ENCODE measurements at regions not wholly inside any gene's neighbourhood (a gene's known extent, or its start where the extent isn't known, plus 50 kb on each side); places are given as distances from the start of the nearest gene placed in this dataset.
A peak's percentile ranks its signal among the peaks of the same experiment; 100 is the strongest.

- H3K27ac ChIP-seq (ENCODE audit: low read depth in 1 of 2, low read length in 2 of 2) = no peak overlapping the region
- H3K27me3 ChIP-seq (ENCODE audit: control insufficient read depth in 1 of 2, insufficient read depth in 2 of 2, low read length in 1 of 2) = no peaks in the 10 kb centered on the region
- ATAC-seq (ENCODE audit: low FRiP score) (no peak), DNase-seq (no peak)
- H3K9me3 ChIP-seq (ENCODE audit: control insufficient read depth, low read length) = no peaks in the 10 kb centered on the region
- H3K4me3 ChIP-seq (ENCODE audit: low read length in 2 of 2) = no peak overlapping the region
- intact Hi-C loops (cut with DNase I) = no loop called here
- no peaks in the 10 kb centered on the region for H3K36me3 ChIP-seq (ENCODE audit: control insufficient read depth in 1 of 2, insufficient read depth in 2 of 2, low read length in 1 of 2)
- 9 to 21% methylated on average over 1 of the region's 1 CpG for WGBS, 2 donors
- no peaks in the 10 kb centered on the region for H3K4me1 ChIP-seq (ENCODE audit: control insufficient read depth in 1 of 2, insufficient read depth in 2 of 2, low read length in 2 of 2)
These were observed 291.8 kb downstream of the IDS start for GRCh38 chrX:149213264-149213663.

DNA sequence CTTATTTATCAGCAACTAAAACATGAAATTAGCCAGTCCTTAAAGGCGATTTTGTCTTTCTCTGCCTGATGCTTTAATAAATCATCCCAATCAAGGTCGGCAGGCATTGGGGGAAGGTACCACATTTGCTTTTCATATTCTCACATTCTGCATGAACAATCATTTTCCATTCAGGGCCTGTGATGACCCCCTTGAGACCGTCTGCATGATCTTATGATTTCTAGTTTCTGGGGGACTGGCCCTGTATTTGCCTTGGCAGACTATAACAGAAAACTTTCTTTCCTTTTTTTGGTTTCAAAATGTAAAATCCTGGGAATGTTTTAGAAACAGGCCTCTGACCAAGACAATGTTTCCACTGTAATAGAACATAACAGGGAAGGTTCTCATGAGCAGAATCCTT is 296.8 kb downstream of the IDS start:
- Histone ChIP-seq H3K27ac (ENCODE audit: low read depth in 1 of 2, low read length in 2 of 2) (no peak overlapping the region), H3K27me3 (ENCODE audit: control insufficient read depth in 1 of 2, insufficient read depth in 2 of 2, low read length in 1 of 2) (peaks cover 0 to 3% of the 10 kb centered on the region in 2 donors), H3K4me1 (ENCODE audit: control insufficient read depth in 1 of 2, insufficient read depth in 2 of 2, low read length in 2 of 2) (no peaks in the 10 kb centered on the region), H3K9me3 (ENCODE audit: control insufficient read depth, low read length) (no peaks in the 10 kb centered on the region), H3K36me3 (ENCODE audit: control insufficient read depth in 1 of 2, insufficient read depth in 2 of 2, low read length in 1 of 2) (no peaks in the 10 kb centered on the region), H3K4me3 (ENCODE audit: low read length in 2 of 2) (no peak overlapping the region)
- no peak for DNase-seq
- ATAC-seq (ENCODE audit: low FRiP score) = no peak
- 16 to 23% methylated on average over 3 of the region's 3 CpGs for WGBS, 2 donors
- intact Hi-C loops (cut with DNase I) = no loop called here

DNA sequence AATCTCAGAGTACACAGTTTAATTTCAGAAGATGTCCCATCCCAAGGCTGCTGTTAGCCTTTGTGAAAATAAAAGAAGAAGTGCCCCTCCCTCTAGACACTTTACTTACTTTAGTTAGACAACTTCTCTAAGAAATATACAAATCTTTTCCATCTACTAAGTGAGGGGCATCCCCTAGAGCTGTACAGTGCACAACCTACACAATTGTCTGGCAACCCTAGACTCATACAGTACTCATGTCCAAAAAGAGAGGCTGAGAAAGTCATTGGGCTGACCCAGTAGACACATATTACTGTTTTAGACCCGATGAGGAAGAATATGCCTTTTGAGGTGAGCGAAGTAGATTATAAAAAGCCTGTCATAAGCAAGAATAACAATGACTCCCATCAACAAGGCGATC is 297.6 kb downstream of the IDS start:
- Histone ChIP-seq H3K27me3 (ENCODE audit: control insufficient read depth in 1 of 2, insufficient read depth in 2 of 2, low read length in 1 of 2) (peaks cover 0 to 3% of the 10 kb centered on the region in 2 donors), H3K9me3 (ENCODE audit: control insufficient read depth, low read length) (no peaks in the 10 kb centered on the region), H3K27ac (ENCODE audit: low read depth in 1 of 2, low read length in 2 of 2) (no peak overlapping the region), H3K4me1 (ENCODE audit: control insufficient read depth in 1 of 2, insufficient read depth in 2 of 2, low read length in 2 of 2) (no peaks in the 10 kb centered on the region), H3K36me3 (ENCODE audit: control insufficient read depth in 1 of 2, insufficient read depth in 2 of 2, low read length in 1 of 2) (no peaks in the 10 kb centered on the region), H3K4me3 (ENCODE audit: low read length in 2 of 2) (no peak overlapping the region)
- ATAC-seq (ENCODE audit: low FRiP score) (no peak), DNase-seq (no peak)
- intact Hi-C loops (cut with DNase I) = no loop called here
- WGBS, 2 donors = 54 to 64% methylated on average over 3 of the region's 3 CpGs

DNA sequence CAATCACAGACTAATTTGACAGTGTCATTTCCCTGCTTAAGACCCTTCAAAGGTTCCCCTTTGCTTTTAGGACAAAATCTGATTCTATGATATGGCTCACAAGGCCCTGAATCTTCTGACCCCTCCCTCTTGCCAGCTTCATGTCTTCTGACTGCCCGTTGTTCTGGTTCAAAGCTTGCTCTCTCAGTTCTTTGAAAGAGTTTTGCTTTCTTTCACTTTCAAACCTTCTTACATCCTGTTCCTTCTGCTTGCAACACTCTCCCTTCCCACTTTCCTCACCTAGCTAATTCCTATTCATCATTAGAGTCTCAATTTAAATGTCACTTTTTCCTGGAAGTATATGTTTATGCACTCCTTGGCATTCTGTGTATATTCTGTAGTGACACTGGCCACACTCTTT is 299.2 kb downstream of the IDS start:
- Histone ChIP-seq H3K4me1 (ENCODE audit: control insufficient read depth in 1 of 2, insufficient read depth in 2 of 2, low read length in 2 of 2) (no peaks in the 10 kb centered on the region), H3K9me3 (ENCODE audit: control insufficient read depth, low read length) (no peaks in the 10 kb centered on the region), H3K4me3 (ENCODE audit: low read length in 2 of 2) (no peak overlapping the region), H3K36me3 (ENCODE audit: control insufficient read depth in 1 of 2, insufficient read depth in 2 of 2, low read length in 1 of 2) (no peaks in the 10 kb centered on the region), H3K27me3 (ENCODE audit: control insufficient read depth in 1 of 2, insufficient read depth in 2 of 2, low read length in 1 of 2) (peaks cover 0 to 3% of the 10 kb centered on the region in 2 donors), H3K27ac (ENCODE audit: low read depth in 1 of 2, low read length in 2 of 2) (no peak overlapping the region)
- ATAC-seq (ENCODE audit: low FRiP score) (no peak), DNase-seq (no peak)
- WGBS, 2 donors = 60 to 77% methylated on average over 1 of the region's 1 CpG
- intact Hi-C loops (cut with DNase I) = no loop called here

- no peak for ATAC-seq (ENCODE audit: low FRiP score)
- no peak for DNase-seq
- H3K4me3 ChIP-seq (ENCODE audit: low read length in 2 of 2) = no peak overlapping the region
- no peaks in the 10 kb centered on the region for H3K4me1 ChIP-seq (ENCODE audit: control insufficient read depth in 1 of 2, insufficient read depth in 2 of 2, low read length in 2 of 2)
- intact Hi-C loops (cut with DNase I) = no loop called here
- no peak overlapping the region for H3K27ac ChIP-seq (ENCODE audit: low read depth in 1 of 2, low read length in 2 of 2)
- peaks cover 0 to 3% of the 10 kb centered on the region in 2 donors for H3K27me3 ChIP-seq (ENCODE audit: control insufficient read depth in 1 of 2, insufficient read depth in 2 of 2, low read length in 1 of 2)
- WGBS, 2 donors = 35 to 41% methylated on average over 3 of the region's 3 CpGs
- no peaks in the 10 kb centered on the region for H3K36me3 ChIP-seq (ENCODE audit: control insufficient read depth in 1 of 2, insufficient read depth in 2 of 2, low read length in 1 of 2)
- H3K9me3 ChIP-seq (ENCODE audit: control insufficient read depth, low read length) = no peaks in the 10 kb centered on the region
These were observed 300.0 kb downstream of the IDS start for GRCh38 chrX:149205081-149205480.

GRCh38 chrX:149199734-149200133 is 305.4 kb downstream of the IDS start:
- ATAC-seq (ENCODE audit: low FRiP score) (no peak), DNase-seq (no peak)
- H3K27ac ChIP-seq (ENCODE audit: low read depth in 1 of 2, low read length in 2 of 2) = no peak overlapping the region
- intact Hi-C loops (cut with DNase I) = no loop called here
- H3K36me3 ChIP-seq (ENCODE audit: control insufficient read depth in 1 of 2, insufficient read depth in 2 of 2, low read length in 1 of 2) = no peaks in the 10 kb centered on the region
- no peak overlapping the region for H3K4me3 ChIP-seq (ENCODE audit: low read length in 2 of 2)
- 84 to 92% methylated on average over 4 of the region's 4 CpGs for WGBS, 2 donors
- H3K27me3 ChIP-seq (ENCODE audit: control insufficient read depth in 1 of 2, insufficient read depth in 2 of 2, low read length in 1 of 2) = no peaks in the 10 kb centered on the region
- H3K4me1 ChIP-seq (ENCODE audit: control insufficient read depth in 1 of 2, insufficient read depth in 2 of 2, low read length in 2 of 2) = no peaks in the 10 kb centered on the region
- no peaks in the 10 kb centered on the region for H3K9me3 ChIP-seq (ENCODE audit: control insufficient read depth, low read length)

DNA sequence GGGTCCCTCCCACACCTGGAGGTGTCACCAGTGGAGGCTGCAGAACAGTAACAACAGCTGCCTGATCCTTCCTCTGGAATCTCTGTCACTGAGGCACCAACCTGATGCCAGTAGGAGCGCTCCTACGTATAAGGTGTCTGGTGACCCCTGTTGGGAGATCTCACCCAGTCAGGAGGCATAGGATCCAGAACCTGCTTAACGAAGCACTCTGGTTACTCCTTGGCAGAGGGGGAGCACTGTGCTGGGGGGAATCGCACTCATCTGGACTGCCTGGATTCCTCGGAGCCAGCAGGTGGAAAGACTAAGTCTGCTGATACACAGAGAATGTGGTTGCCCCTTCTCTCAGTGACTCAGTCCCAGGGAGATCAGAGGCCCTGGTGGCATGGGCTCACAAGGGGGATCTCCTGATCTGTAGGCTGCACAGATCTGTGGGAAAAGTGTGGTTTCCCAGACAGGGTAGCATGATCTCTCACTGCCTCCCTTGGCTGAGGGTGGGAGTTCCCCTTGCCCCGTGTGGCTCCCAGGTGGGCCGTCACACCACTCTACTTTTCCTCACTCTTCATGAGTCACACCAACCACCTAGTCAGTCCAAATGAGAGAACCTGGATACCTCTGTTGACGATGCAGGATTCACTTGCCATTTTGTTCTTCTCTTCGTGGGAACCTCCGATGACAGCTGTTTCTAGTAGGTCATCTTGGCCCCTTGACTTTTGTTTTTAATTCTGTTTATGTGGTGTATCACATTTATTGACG is 305.9 kb downstream of the IDS start:
- Histone ChIP-seq H3K9me3 (ENCODE audit: control insufficient read depth, low read length) (no peaks in the 10 kb centered on the region), H3K36me3 (ENCODE audit: control insufficient read depth in 1 of 2, insufficient read depth in 2 of 2, low read length in 1 of 2) (no peaks in the 10 kb centered on the region), H3K4me3 (ENCODE audit: low read length in 2 of 2) (no peak overlapping the region), H3K4me1 (ENCODE audit: control insufficient read depth in 1 of 2, insufficient read depth in 2 of 2, low read length in 2 of 2) (no peaks in the 10 kb centered on the region), H3K27ac (ENCODE audit: low read depth in 1 of 2, low read length in 2 of 2) (no peak overlapping the region), H3K27me3 (ENCODE audit: control insufficient read depth in 1 of 2, insufficient read depth in 2 of 2, low read length in 1 of 2) (no peaks in the 10 kb centered on the region)
- intact Hi-C loops (cut with DNase I) = no loop called here
- DNase-seq (no peak), ATAC-seq (ENCODE audit: low FRiP score) (no peak)
- 83 to 93% methylated on average over 11 of the region's 11 CpGs for WGBS, 2 donors

GRCh38 chrX:149185087-149185486 is 320.0 kb downstream of the IDS start:
- Histone ChIP-seq H3K4me1 (ENCODE audit: control insufficient read depth in 1 of 2, insufficient read depth in 2 of 2, low read length in 2 of 2) (no peaks in the 10 kb centered on the region), H3K36me3 (ENCODE audit: control insufficient read depth in 1 of 2, insufficient read depth in 2 of 2, low read length in 1 of 2) (no peaks in the 10 kb centered on the region), H3K27me3 (ENCODE audit: control insufficient read depth in 1 of 2, insufficient read depth in 2 of 2, low read length in 1 of 2) (no peaks in the 10 kb centered on the region), H3K9me3 (ENCODE audit: control insufficient read depth, low read length) (no peaks in the 10 kb centered on the region), H3K4me3 (ENCODE audit: low read length in 2 of 2) (no peak overlapping the region), H3K27ac (ENCODE audit: low read depth in 1 of 2, low read length in 2 of 2) (no peak overlapping the region)
- DNase-seq (no peak), ATAC-seq (ENCODE audit: low FRiP score) (no peak)
- 53 to 81% methylated on average over 2 of the region's 2 CpGs for WGBS, 2 donors
- intact Hi-C loops (cut with DNase I) = no loop called here

GRCh38 chrX:149161435-149162088 is 343.5 kb downstream of the IDS start:
- H3K27ac ChIP-seq (ENCODE audit: low read depth in 1 of 2, low read length in 2 of 2) = no peak overlapping the region
- H3K36me3 ChIP-seq (ENCODE audit: control insufficient read depth in 1 of 2, insufficient read depth in 2 of 2, low read length in 1 of 2) = no peaks in the 10 kb centered on the region
- H3K27me3 ChIP-seq (ENCODE audit: control insufficient read depth in 1 of 2, insufficient read depth in 2 of 2, low read length in 1 of 2) = no peaks in the 10 kb centered on the region
- ATAC-seq (ENCODE audit: low FRiP score) (peak; percentile 56), DNase-seq (no peak)
- no peaks in the 10 kb centered on the region for H3K4me1 ChIP-seq (ENCODE audit: control insufficient read depth in 1 of 2, insufficient read depth in 2 of 2, low read length in 2 of 2)
- WGBS, 2 donors = 48 to 69% methylated on average over 2 of the region's 2 CpGs
- H3K4me3 ChIP-seq (ENCODE audit: low read length in 2 of 2) = no peak overlapping the region
- intact Hi-C loops (cut with DNase I) = no loop called here
- no peaks in the 10 kb centered on the region for H3K9me3 ChIP-seq (ENCODE audit: control insufficient read depth, low read length)
